Suppressor macrophage treated with lipopolysaccharide for 1 hour (primary cell): ENCODE measurements at regions not wholly inside any gene's neighbourhood (a gene's known extent, or its start where the extent isn't known, plus 50 kb on each side); places are given as distances from the start of the nearest gene placed in this dataset.
A peak's percentile ranks its signal among the peaks of the same experiment; 100 is the strongest.

Source experiments
- DNase-seq, 3 donors: peaks; one replicate each; pipeline ENCODE4 v3.0.0-alpha.2; 2020 to 2022

GRCh38 chr9:99327667-99328066, 105.6 kb downstream of the SEC61B start:
- no peak for DNase-seq

- DNase-seq, result no peak
These were observed 113.2 kb downstream of the SEC61B start for GRCh38 chr9:99335280-99335679.

GRCh38 chr9:99336005-99336404, 113.9 kb downstream of the SEC61B start:
- DNase-seq, result no peak

- DNase-seq, result peak in 2 of 3 donors; percentile 29 to 61
These were observed 114.4 kb downstream of the SEC61B start for GRCh38 chr9:99336531-99336930.

- no peak for DNase-seq
These were observed 118.2 kb downstream of the SEC61B start for GRCh38 chr9:99340281-99340680.

- no peak for DNase-seq
These were observed 119.6 kb downstream of the SEC61B start for GRCh38 chr9:99341686-99342085.

GRCh38 chr9:99345451-99345850, 123.4 kb downstream of the SEC61B start:
- no peak for DNase-seq

- DNase-seq, result peak in 1 of 3 donors; percentile 20
These were observed 123.9 kb downstream of the SEC61B start for GRCh38 chr9:99345942-99346341.

- DNase-seq, result no peak
These were observed 125.5 kb downstream of the SEC61B start for GRCh38 chr9:99347568-99347967.

- no peak for DNase-seq
These were observed 126.2 kb downstream of the SEC61B start for GRCh38 chr9:99348289-99348688.

- no peak for DNase-seq
These were observed 127.8 kb downstream of the SEC61B start for GRCh38 chr9:99349870-99350269.

- no peak for DNase-seq
These were observed 128.4 kb downstream of the SEC61B start for GRCh38 chr9:99350461-99350860.

- DNase-seq, result no peak
These were observed 129.6 kb downstream of the SEC61B start for GRCh38 chr9:99351647-99352046.

GRCh38 chr9:99352826-99353225, 130.7 kb downstream of the SEC61B start:
- DNase-seq, result no peak

GRCh38 chr9:99353408-99353807, 131.3 kb downstream of the SEC61B start:
- peak; percentile 37 to 57 (median 50) for DNase-seq

GRCh38 chr9:99354104-99354503, 132.0 kb downstream of the SEC61B start:
- peak; percentile 43 to 62 (median 59) for DNase-seq

- peak; percentile 91 to 93 (median 93) for DNase-seq
These were observed 134.5 kb downstream of the SEC61B start for GRCh38 chr9:99356512-99356971.

GRCh38 chr9:99357575-99357974, 135.5 kb downstream of the SEC61B start:
- DNase-seq, result peak; percentile 88 to 92 (median 88)

- no peak for DNase-seq
These were observed 136.6 kb downstream of the SEC61B start for GRCh38 chr9:99358668-99359067.

- DNase-seq, result no peak
These were observed 137.3 kb downstream of the SEC61B start for GRCh38 chr9:99359336-99359735.

GRCh38 chr9:99360026-99360425, 137.9 kb downstream of the SEC61B start:
- no peak for DNase-seq

- peak; percentile 66 to 77 (median 74) for DNase-seq
These were observed 139.7 kb downstream of the SEC61B start for GRCh38 chr9:99361817-99362216.

- no peak for DNase-seq
These were observed 140.2 kb downstream of the SEC61B start for GRCh38 chr9:99362321-99362720.

- no peak for DNase-seq
These were observed 141.4 kb downstream of the SEC61B start for GRCh38 chr9:99363509-99363908.

- no peak for DNase-seq
These were observed 143.3 kb downstream of the SEC61B start for GRCh38 chr9:99365233-99365980.
